ENCODE measurements at regions not wholly inside any gene's neighbourhood (a gene's known extent, or its start where the extent isn't known, plus 50 kb on each side); places are given as distances from the start of the nearest gene placed in this dataset.
"Not testable (repeated sequence)": the region's sequence is repeated elsewhere in the genome, so short reads cannot be mapped to it uniquely, and the experiment has no call there.

- H3K9me3 Mint-ChIP-seq (ENCODE audit: low read depth), result peaks cover 27% of the 10 kb centered on the region
- H3K36me3 Mint-ChIP-seq (ENCODE audit: insufficient read depth), result no peaks in the 10 kb centered on the region
- H3K27ac Mint-ChIP-seq, result no peak overlapping the region
- no peaks in the 10 kb centered on the region for H3K27me3 Mint-ChIP-seq
- no peak for TF ChIP-seq CTCF (IDR thresholded peaks at IDR 0.05; ENCODE audit: unreplicated experiment)
- no peaks in the 10 kb centered on the region for H3K4me1 Mint-ChIP-seq (ENCODE audit: low read depth)
- DNase-seq (ENCODE audit: low spot score, unreplicated experiment), result no peak
- no peak overlapping the region for H3K4me3 Mint-ChIP-seq (ENCODE audit: low read depth)
Observed at GRCh38 chr1:238927899-238928298, 458.5 kb upstream of the CHRM3 start.

- Mint-ChIP-seq H3K4me3 (ENCODE audit: low read depth) (no peak overlapping the region), H3K36me3 (ENCODE audit: insufficient read depth) (no peaks in the 10 kb centered on the region)
Observed at GRCh38 chr1:238916828-238917227, 469.5 kb upstream of the CHRM3 start.

GRCh38 chr1:238914346-238914745, 472.0 kb upstream of the CHRM3 start:
- H3K4me3 Mint-ChIP-seq (ENCODE audit: low read depth), result no peak overlapping the region
- no peak for DNase-seq (ENCODE audit: low spot score, unreplicated experiment)
- peaks cover 3% of the 10 kb centered on the region for H3K9me3 Mint-ChIP-seq (ENCODE audit: low read depth)
- no peak for TF ChIP-seq CTCF (IDR thresholded peaks at IDR 0.05; ENCODE audit: unreplicated experiment)
- no peaks in the 10 kb centered on the region for H3K36me3 Mint-ChIP-seq (ENCODE audit: insufficient read depth)
- no peaks in the 10 kb centered on the region for H3K4me1 Mint-ChIP-seq (ENCODE audit: low read depth)
- H3K27me3 Mint-ChIP-seq, result no peaks in the 10 kb centered on the region
- H3K27ac Mint-ChIP-seq, result no peak overlapping the region

More at GRCh38 chr1:238916828-238917227, 469.5 kb upstream of the CHRM3 start:
- Mint-ChIP-seq H3K9me3 (ENCODE audit: low read depth) (no peaks in the 10 kb centered on the region), H3K4me1 (ENCODE audit: low read depth) (no peaks in the 10 kb centered on the region), H3K27me3 (no peaks in the 10 kb centered on the region), H3K27ac (no peak overlapping the region)
- TF ChIP-seq CTCF (IDR thresholded peaks at IDR 0.05; ENCODE audit: unreplicated experiment), result no peak
- DNase-seq (ENCODE audit: low spot score, unreplicated experiment), result no peak

GRCh38 chr1:238913210-238913609, 473.2 kb upstream of the CHRM3 start:
- Mint-ChIP-seq H3K36me3 (ENCODE audit: insufficient read depth) (no peaks in the 10 kb centered on the region), H3K9me3 (ENCODE audit: low read depth) (peaks cover 3% of the 10 kb centered on the region), H3K27ac (no peak overlapping the region), H3K27me3 (no peaks in the 10 kb centered on the region), H3K4me3 (ENCODE audit: low read depth) (no peak overlapping the region), H3K4me1 (ENCODE audit: low read depth) (no peaks in the 10 kb centered on the region)
- no peak for TF ChIP-seq CTCF (IDR thresholded peaks at IDR 0.05; ENCODE audit: unreplicated experiment)
- DNase-seq (ENCODE audit: low spot score, unreplicated experiment), result no peak

GRCh38 chr1:238912148-238912547, 474.2 kb upstream of the CHRM3 start:
- Mint-ChIP-seq H3K4me3 (ENCODE audit: low read depth) (no peak overlapping the region), H3K27ac (no peak overlapping the region), H3K36me3 (ENCODE audit: insufficient read depth) (no peaks in the 10 kb centered on the region), H3K27me3 (peaks cover 8% of the 10 kb centered on the region), H3K9me3 (ENCODE audit: low read depth) (peaks cover 3% of the 10 kb centered on the region), H3K4me1 (ENCODE audit: low read depth) (no peaks in the 10 kb centered on the region)
- no peak for DNase-seq (ENCODE audit: low spot score, unreplicated experiment)
- no peak for TF ChIP-seq CTCF (IDR thresholded peaks at IDR 0.05; ENCODE audit: unreplicated experiment)

- H3K27me3 Mint-ChIP-seq; H3K4me1 Mint-ChIP-seq (ENCODE audit: low read depth); H3K4me3 Mint-ChIP-seq (ENCODE audit: low read depth); DNase-seq (ENCODE audit: low spot score, unreplicated experiment); H3K27ac Mint-ChIP-seq; H3K36me3 Mint-ChIP-seq (ENCODE audit: insufficient read depth): not testable (repeated sequence)
- peaks cover 28% of the 10 kb centered on the region for H3K9me3 Mint-ChIP-seq (ENCODE audit: low read depth)
Observed at GRCh38 chr1:238902752-238903151, 483.6 kb upstream of the CHRM3 start.

Measured in progenitor cell of endocrine pancreas (in vitro differentiated cells).